MV-4-11 (cell line): ENCODE measurements at regions not wholly inside any gene's neighbourhood (a gene's known extent, or its start where the extent isn't known, plus 50 kb on each side); places are given as distances from the start of the nearest gene placed in this dataset.

ENCODE experiments used
- DNase-seq: peaks from one replicate; lab custom pipeline; 2025; lab: John Stamatoyannopoulos, UW

GRCh38 chr3:30263238-30263924 is 343.0 kb upstream of the TGFBR2 start:
- no peak for DNase-seq

- DNase-seq: no peak
These were observed 342.5 kb upstream of the TGFBR2 start for GRCh38 chr3:30263925-30264313.

GRCh38 chr3:30266524-30266923 is 339.9 kb upstream of the TGFBR2 start:
- no peak for DNase-seq

- no peak for DNase-seq
These were observed 338.1 kb upstream of the TGFBR2 start for GRCh38 chr3:30268288-30268687.

GRCh38 chr3:30269751-30270445 is 336.5 kb upstream of the TGFBR2 start:
- peak; percentile 90 for DNase-seq

- DNase-seq: no peak
These were observed 334.6 kb upstream of the TGFBR2 start for GRCh38 chr3:30271781-30272180.

DNA sequence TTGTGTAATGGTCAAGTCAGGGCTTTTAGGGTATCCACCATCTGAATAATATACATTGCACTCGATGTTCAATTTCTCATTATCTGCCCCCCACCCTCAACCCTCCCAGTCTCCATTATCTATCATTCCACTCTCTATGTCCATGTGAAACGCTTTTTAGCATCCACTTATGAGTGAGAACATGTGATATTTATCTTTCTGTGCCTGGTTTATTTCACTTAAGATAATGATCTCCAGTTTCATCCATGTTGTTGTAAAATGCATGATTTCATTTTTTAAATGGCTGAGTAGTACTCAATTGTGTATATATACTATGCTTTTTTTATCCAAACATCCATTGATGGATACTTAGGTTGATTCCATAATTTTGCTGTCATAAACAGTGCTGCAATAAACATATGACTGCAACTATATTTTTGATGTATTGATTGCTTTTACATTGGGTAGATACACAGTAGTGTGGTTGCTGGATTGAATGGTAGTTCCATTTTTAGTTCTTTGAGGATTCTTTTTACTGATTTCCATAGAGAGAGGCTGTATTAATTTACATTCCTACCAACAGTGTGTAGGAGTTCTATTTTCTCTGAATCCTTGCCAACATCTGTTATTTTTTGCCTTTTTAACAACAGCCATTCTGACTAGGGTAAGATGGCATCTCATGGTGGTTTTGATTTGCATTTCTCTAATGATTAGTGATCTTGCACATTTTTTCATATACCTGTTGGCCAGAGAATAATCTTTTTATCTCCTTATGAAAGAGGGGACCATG is 332.9 kb upstream of the TGFBR2 start:
- no peak for DNase-seq

- no peak for DNase-seq
These were observed 328.9 kb upstream of the TGFBR2 start for GRCh38 chr3:30277494-30277893.

DNA sequence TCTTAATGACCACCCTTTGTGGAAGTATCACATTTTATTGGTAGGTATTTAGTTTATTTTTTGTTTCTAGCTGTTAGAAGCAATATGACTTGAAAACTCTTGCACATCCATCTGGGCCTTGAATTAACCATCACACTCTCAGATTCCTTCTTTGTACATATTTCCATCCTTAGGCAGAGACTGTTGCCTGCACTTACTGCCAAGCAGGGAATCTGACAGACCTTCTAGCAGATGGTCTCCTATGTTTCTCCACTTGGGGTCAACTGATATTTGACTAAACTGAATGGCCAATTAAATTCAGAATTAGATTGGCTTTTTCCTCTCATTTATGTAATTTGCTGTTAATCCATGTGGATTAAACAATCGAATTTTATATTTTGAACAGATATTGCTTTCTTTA is 324.9 kb upstream of the TGFBR2 start:
- no peak for DNase-seq

DNA sequence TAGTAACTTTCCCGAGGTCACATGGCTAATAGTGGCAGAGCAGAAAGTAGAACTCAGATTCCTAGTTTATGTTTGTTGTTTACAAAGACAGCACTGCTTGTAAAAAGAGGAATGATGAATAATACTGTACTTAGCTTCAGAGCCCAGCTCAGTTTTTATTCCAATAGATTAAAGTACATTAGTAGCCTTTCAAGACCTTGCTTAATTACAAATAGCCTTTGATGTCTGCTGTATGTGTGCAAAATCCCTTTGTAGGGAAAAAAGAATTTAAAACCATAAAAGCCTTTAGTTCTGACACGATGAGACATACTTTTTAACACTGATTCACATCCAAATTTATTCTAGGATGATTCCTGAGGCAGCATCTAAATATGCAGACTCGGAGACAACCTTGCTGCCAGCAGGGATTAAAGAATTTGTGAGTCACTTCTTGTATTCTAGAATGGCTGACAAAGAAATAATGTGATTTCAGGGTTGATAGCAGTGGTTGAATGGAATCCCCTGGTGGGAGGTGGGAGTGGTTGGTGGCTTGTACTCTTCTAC is 324.2 kb upstream of the TGFBR2 start:
- DNase-seq: no peak

GRCh38 chr3:30285188-30286006 is 321.0 kb upstream of the TGFBR2 start:
- no peak for DNase-seq

DNA sequence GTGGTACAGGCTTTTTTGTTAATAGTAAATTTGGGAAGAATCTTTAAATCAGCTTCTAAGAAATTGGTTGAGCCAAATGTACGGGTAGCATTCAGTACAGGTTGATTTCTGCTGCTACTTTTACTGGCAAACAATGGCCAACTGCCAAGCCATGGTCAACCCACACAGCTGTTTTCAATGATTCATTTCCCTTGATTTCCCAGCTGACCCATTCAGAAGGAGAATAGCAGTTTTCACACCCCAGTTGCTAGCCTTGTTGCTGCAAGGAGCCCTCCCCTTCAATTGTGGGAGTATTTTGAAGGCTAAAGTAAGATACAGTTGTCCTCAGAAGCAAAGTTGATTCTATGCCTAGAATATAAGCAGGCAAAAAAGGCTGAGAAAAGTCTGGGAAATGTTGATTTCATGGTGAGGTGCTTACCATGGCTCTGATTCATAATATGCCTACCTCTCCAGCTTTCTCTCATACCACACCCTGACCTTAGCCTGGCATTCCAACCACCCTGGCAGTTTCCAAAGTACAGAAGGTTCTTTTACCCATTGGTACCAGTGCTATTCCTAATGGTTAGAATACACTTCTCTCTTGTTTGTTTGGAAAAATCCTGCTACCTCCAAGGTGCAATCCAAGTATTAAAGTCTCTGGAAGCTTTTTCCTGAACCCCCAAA is 320.3 kb upstream of the TGFBR2 start:
- peak; percentile 25 for DNase-seq

DNA sequence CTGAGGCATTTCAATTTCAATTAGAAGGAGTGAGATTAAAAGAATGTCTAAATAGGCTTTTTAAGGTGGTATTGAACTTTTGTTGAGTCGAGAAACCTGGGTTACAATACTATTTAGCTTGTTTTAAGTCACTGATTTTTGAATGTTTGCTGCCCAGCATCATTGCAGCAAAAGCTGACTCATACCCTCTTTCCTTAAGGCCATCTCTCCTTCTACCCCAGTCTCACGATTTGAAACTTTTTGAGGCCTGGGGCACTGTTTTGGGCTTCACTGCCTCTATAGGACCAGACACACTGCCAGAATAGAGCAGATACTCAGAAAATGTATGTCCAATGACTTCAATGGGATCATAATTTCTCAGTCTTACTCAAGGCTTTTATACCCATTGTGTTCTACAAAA is 319.6 kb upstream of the TGFBR2 start:
- DNase-seq: no peak

GRCh38 chr3:30288830-30289229 is 317.6 kb upstream of the TGFBR2 start:
- DNase-seq: no peak

DNA sequence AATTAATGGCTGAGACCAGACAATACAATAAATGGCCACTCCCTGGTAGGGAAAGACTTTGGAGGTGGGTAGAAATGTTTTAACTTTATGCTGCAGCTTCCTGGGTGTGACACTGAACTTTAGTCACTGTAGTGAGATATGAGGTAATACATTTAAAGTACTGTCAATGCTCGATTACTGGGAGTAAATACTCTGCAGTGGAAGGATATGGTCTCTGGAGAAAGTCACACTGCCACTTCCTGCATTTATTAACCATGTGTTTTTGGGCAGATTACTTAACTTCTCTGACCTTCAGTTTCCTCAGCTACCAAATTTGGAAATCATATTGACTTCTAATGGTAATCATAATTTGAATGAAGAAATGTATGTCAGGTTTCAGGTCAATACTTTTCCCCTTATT is 317.1 kb upstream of the TGFBR2 start:
- DNase-seq: peak; percentile 43

GRCh38 chr3:30289766-30290165 is 316.6 kb upstream of the TGFBR2 start:
- DNase-seq: peak; percentile 79

DNA sequence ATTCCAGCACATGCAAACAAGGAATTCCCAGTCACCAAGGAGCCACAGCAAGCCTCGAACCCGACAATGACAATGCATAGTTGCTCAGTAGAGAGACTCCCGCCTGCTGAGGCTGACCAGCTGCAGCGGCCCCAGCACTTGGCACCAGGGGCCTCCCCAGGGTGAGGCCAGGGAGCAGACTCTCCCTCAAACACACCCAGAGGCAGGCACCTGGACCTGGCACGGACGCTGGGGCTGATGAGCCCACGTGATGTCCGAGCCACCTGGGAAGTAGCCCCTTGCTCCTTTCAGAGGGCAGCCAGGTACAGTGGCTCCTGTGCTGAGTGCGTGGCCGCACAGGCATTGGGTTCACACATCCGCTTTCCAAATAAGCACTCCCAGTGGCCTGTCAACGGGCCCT is 315.9 kb upstream of the TGFBR2 start:
- DNase-seq: no peak

DNA sequence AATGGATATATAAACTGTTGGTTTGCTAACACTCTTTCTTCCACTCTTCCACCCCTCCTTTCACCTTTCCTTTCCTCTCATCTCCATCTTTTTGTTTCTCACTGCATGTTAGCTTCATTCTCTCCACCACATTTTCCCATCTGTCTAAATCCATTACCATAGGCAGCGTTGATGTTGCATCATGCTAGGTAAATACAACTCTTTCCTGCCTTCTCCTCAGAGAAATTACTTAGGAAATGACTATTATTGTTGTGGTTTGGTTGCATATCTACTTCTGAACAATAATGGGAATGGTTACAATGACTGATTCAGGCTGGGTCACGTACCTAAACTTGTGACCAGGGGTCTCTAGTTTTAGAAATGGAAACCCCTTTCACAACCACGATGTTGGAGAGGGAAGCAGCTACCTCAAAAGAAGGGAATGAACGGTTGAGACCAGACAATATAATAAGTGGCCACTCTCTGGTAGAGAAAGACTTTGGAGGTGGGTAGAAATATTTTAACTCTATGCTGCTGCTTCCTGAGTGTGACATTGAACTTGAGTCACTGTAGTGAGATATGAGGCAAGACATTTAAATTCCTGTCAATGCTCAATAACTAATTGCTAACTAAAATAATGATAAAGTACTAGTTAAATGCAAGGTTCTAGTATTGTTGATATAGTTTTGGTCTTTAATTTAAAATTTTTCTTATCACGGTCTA is 314.1 kb upstream of the TGFBR2 start:
- DNase-seq: no peak

- no peak for DNase-seq
These were observed 312.7 kb upstream of the TGFBR2 start for GRCh38 chr3:30293621-30294240.

GRCh38 chr3:30294241-30294667 is 312.1 kb upstream of the TGFBR2 start:
- DNase-seq: peak; percentile 19
